HG03039 (cell line): ENCODE measurements at regions not wholly inside any gene's neighbourhood (a gene's known extent, or its start where the extent isn't known, plus 50 kb on each side); places are given as distances from the start of the nearest gene placed in this dataset.
"Not testable (repeated sequence)": the region's sequence is repeated elsewhere in the genome, so short reads cannot be mapped to it uniquely, and the experiment has no call there.

Source experiments
- ATAC-seq: cut with Tn5 transposase; IDR thresholded peaks from one replicate; pipeline ENCODE4 v1.9.1; 2021; ENCODE audit warnings: mild to moderate bottlenecking, moderate library complexity; ENCODE audit not compliant: unreplicated experiment

DNA sequence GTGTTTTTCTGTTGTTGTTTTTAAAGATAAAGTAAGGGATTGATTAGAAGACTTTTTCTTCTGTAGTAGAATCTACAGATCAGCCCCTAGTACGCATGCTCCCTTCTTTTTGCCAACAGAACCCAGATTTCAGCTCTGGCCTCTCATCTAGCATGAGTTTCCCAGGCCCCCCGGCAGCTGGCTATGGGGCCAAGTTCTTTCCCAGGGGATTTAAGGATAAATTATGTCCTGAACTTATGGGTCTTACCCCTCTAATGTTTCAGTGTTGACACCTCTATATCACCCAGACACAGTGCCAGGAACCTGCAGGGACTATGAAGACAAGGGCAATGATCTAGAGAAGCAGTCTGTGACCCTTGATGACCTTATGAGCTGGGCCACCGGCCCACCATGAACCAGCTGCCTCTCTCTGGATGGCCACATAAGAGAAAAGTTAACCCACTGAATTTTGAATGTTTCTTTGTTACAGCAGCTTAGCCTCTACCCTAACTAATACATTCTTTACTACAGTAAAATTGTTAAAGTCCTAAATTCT, 150.5 kb downstream of the UNC5CL start:
- ATAC-seq = no peak

DNA sequence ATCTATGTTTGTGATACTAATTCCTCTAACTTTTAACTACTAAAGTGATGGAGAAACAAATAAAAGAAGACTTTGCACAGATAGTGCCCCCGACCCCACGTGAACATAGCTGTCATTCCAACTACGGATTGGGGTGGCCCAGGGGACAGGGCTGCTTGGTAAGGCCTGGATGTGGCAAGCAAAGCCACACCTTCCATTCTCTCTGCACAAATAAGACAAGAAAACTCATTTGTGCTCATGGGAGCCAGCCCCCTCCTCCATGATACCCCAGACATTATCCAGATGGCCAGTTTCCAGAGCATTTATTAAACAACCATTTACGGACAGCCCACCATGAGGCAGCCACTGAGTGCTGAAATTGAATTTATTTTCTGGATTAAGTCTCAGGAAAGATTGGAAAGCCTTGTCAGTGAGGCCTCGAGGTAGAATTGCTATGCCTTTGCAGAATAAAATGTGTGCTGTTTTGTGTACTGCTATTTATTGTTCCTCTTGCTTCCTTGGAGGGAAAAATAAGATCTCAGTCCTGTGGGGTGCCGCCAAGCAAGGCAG, 151.2 kb downstream of the UNC5CL start:
- ATAC-seq = no peak

DNA sequence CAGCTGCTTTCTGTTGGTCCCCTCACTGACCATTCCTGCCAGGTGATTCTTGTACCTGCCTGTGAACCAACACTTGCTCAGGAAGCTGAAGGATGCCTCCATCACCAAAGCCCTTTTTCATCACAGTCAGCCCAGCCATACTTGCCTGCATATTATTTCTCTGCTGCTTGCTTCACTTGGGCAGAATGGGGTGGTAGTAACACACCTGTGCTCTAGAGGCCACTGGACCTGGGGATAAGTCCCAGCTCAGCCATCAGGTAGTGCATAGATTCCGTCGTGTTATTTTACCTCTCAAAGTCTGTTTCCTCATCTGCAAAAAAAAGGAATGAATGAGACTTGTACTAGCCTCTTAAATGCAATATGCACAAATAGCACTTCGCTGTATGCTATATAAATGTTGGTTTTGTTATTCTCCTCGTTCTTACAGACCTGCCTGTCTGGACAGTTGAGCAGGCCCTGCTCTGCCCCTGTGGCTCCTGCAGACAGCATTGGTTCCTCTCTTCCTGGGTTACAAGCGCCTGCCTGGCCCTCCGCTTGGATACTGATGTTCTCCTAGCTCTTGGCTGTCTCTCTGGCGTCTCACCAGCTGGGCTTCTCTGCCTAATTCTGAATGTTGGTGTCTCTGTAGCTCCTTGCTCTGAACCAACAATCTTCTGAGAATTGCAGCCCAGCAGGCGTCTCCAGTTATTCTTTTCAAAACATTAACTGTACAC, 151.8 kb downstream of the UNC5CL start:
- no peak for ATAC-seq

DNA sequence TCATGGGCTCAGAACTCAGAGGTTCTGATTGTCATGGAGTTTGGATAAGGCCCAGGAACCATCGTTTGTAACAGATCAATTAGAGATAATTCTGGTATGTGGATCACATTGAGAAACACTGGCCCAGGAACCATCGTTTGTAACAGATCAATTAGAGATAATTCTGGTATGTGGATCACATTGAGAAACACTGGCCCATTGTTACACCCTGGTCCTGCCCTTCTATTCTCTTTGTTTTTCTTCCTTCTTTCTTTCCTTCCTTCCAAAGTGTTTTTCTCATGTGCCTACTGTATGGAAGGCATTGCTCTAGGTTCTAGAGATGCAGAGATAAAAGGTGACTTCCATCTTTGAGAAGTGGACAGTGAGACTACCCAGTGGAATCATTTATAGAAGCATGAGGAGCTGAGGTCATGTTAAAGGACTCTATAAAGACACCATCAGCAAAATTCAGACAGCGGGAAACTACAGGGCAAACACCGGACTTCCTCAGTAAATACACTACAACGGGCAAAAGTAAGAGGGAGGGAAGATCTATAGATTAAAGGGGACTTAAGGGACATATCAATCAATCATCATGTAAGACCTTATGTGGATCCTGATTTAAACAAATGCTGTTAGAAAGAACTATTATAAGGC, 153.8 kb downstream of the UNC5CL start:
- no peak for ATAC-seq

DNA sequence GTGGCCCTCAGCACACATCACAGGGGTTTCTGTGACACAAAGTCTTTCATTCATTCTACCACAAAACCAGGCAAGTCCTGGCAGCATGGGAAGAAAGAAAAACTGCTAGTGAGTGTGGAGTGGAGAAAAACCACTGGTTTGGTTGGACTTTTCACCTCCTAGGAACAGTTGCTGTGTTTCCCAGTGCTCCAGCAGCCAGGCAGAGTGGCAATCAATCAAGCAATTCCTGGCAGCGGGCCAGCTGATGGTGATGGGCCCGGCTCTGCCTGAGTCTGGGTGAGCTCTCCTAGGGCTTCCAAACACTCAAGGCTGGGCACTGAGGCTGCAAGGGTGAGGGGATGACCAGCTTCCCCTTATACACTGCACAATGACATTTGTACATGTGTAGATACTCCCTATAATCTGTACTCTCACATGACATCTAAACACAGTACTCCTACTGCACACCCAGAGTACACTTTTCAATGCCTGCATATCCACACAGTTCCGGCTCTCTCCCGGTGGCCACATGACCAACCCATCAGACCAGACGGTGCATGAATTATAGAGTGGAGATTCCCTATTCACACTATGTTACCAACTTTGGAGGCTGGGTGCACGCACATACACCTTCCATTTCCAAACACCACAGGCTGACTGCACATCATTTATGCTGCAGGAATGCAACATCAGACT, 156.6 kb downstream of the UNC5CL start:
- ATAC-seq = no peak

DNA sequence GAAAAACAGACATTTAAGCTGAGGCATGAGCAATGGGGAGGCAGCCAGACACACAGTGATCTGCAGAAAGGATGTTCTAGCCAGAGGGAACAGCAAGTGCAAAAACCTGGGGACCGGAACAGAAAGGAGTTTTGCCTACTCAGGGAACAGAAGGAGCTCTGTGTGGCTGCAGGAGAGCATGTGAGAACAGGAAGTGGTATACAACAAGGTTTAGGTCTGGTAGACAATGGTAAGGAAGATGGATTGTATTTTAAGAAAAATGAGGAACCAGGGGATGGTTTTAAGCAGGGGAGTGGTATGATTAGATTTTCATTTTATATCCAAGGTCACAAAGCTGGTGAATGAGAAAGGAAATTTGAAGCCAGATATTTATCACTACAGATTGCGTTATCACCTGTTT, 157.5 kb downstream of the UNC5CL start:
- ATAC-seq = no peak

DNA sequence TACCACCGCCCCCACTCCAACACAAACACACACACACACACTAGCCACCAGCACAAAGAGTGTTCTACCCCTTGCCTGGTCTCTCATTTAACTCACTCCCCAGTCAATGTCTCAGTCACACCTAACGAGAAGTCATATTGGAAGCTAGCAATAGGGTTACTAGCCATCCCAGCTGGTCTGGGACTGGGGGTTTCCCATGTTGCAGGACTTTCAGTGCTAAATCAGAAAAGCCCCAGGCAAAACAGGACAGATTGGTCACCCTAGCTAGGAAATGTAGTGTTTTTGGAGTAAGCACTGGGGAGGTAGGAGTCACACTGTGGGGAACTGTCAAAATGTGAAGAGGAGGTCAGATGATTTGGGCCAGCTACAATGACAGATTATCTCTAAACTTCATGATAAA, 158.1 kb downstream of the UNC5CL start:
- no peak for ATAC-seq

DNA sequence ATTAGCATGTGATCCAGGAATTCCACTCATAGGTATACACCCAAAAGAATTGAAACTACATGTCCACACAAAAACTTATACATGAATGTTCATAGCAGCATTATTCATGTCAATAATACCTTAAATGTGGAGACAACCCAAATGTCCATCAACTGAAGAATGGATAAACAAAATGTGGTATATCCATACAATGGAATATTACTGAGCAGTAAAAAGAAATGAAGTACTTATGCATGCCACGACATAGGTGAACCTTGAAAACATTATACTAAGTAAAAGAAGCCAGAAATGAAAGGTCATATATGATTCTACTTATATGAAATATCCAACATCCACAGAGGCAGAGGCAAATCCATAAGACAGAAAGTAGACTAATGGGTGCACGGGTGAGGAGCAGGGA, 159.9 kb downstream of the UNC5CL start:
- ATAC-seq = no peak

DNA sequence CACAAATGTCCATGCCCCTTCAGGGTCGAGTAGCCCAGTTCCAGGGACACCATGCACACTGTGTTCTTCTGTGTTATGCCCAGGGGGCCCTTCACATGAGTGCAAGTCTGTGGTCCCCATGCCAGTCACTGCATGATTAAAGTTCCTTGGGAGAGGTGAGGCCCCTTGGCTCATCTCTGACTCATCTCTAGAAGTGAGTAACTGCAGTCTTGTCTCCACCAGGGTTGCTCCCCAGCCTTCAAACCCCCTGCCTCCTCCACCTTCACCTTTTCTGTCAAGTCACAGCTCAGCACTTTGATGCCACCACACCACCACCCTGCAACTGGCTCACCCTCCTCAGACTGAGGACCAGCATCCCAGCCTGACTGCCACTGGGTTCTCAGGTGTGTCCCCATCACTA, 161.7 kb downstream of the UNC5CL start:
- no peak for ATAC-seq

DNA sequence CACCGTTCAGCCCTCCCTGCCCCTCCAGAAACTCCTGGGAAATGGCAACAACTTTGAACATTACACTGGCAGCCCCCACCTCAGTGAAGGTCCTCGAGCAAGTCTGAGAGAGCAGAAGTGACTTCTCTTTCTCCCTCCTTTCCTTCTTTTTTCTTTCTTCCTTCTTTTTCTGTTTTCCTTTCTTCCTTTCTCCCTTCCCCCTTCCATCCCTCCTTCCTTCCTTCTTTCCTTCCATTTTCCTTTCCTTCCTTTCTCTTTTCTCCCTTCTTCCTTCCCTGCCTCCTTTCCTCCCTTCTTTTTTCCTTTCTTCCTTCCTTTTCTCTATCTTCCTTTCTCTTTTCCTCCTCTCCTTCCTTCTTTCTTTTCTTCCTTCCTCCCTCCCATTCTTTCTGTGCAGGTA, 162.7 kb downstream of the UNC5CL start:
- no peak for ATAC-seq

DNA sequence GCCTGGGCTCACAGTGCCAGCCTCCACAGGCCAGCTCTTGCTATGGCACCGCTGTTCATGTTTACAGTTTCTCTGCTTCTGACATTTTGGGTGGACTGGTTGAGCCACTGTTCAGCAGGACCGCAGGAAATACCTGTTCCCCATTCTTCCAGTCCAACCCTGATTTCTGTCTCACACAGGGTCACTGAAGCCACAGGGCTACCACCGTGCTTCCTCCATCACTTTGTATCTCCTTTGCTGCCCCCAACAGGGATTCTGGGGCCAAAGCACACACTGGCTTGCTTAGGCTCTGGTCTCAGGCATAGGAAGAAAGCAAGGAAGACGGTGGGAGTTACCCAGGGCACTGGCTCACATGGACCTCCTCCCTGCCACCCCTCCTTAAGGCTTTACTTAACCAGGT, 164.5 kb downstream of the UNC5CL start:
- ATAC-seq = no peak

DNA sequence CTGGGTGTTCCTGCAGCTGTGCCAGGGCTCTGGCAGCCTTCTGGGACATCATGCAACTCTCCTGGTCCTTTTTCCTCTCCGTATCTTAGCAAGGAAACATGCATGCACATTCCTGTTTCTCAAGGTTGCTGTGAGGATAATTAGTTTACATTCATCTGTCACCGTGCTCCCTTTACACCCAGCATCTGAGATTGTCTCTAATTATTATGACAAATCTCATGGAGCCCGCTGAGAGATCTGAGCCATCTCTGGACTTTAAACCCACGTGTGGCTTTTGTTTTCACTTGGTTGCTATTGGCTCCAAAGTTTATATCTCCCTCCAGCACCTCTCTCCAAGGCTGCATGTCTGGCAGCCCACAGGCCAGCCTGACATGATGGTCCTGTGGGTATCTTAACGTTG, 167.6 kb downstream of the UNC5CL start:
- no peak for ATAC-seq

DNA sequence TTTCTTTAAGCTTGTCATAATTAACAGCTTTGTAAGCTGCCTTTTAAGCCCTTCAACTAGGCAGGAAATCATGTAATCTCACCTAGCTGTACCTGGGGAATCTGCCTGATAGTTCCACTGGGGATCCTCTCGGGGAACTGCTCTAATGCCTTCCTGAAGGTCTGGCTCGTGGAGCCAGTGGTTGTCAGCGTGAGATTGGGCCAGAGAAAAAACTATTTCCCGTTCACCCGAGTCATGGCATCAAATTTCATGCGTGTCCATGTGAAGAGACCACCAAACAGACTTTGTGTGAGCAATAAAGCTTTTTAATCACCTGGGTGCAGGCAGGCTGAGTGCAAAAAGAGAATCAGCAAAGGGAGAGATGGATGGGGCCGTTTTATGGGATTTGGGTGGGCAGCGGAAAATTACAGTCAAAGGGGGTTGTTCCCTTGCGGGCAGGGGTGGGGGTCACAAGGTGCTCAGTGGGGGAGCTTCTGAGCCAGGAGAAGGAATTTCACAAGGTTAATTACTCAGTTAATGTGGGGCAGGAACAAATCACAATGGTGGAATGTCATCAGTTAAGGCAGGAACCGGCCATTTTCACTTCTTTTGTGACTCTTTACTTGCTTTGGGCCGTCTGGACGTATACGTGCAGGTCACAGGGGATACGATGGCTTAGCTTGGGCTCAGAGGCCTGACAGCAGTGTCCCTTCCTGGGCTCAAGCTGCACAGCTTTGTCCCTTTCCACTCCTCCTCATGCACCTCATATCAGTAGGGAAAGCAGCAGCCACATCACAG, 170.7 kb downstream of the UNC5CL start:
- ATAC-seq = not testable (repeated sequence)

DNA sequence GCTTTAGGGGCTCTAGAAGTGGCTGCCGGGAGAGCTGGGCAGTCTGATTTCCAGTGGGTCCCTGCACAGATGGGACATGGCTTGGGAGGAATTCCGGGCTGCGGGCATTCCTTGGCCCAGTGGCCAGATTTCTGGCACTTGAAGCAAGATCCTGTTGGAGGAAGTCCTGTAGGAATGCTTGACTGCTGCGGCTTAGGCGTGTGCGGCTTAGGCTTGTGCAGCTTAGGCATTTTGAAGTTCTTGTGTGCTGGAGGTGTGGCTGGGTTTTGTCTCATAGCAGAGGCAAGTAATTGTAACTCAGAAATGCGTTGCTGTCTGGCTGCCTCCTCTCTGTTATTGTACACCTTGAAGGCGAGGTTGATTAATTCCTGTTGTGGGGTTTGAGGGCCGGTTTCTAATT, 171.5 kb downstream of the UNC5CL start:
- not testable (repeated sequence) for ATAC-seq

DNA sequence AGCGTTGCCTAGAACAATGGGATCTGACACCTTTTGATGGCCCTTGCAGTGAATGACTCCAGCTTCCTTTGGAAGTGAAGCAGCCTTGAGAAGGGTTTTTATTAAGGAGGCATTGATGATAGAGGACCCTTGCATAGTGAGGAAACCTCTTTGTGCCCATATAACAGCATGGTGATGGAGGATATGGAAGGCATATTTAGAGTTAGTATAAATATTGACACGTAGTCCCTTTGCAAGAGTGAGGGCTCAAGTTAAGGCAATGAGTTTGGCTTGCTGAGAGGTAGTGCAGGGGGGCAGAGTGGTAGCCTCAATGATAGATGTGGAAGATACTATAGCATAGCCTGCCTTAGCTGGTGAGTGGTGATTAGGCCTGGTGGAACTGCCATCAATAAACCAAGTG, 173.8 kb downstream of the UNC5CL start:
- not testable (repeated sequence) for ATAC-seq

DNA sequence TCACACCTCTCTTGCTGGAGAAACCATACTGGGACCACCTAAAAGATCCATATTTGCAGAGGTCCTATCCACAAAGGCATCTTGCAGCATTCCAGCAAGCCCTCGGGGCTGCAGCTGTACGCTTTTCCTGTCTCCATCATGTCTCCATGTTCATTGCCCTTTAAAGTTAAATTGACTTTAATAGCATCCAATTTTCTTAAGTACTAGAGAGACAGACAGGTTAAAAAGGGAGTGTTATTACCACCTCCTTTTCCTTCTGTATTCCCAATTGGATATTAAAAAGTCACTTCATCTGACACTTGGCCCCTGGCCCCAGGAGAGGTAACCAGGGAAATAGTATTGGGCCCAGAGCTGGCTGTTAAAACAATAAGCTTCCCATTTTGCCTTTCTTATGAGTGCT, 178.6 kb downstream of the UNC5CL start:
- no peak for ATAC-seq

DNA sequence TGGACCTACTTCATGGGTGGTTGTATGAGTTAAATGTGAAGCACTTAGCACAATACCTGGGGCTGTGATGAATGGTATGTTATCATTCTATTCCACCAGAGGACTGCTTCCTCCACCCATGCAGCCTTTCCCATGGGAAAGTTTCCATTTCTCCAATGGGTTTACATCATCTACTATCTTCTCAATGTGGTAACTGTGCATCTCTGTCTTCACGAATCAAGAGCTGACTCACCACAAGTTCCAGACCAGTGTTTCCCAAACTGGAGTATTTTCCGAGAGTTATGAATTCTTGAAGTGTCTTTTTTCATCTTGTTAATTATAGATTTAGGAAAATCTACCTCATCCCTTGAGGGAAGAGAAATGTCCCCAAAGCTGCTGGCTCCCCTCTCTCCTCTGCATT, 182.8 kb downstream of the UNC5CL start:
- ATAC-seq = no peak

DNA sequence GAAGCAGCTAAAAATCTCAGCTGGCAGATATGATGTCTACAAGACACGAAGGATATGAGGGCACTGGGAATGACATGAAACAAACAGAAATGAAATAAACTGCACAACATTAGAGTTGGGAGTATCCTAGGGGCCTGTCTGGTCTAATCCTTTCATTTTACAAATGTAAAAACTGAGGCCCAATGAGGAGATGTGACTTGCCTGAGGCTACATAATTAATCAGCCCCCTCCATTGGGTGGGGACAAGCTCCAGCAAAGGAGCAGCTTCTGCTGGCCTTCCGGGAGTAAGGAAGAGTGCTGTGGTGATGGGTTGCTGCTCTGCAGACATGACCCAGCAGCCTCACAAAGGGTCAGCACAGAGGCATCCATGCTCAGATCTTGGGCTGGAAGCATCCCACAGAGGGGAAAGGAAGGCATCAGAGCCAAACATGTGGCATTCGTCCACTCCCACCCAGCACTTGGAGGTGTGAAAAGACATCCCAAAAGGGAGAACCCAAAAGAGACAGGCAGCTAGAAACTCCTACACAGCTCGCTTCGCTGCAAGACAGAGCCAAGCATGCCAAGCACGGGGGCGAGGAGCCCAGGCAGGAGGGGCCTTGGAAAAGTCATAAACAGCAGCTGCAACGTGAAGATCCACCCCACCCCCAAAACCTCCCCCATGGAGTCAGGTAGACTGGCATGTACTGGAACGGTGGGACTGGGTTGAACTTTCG, 183.7 kb downstream of the UNC5CL start:
- ATAC-seq = no peak

DNA sequence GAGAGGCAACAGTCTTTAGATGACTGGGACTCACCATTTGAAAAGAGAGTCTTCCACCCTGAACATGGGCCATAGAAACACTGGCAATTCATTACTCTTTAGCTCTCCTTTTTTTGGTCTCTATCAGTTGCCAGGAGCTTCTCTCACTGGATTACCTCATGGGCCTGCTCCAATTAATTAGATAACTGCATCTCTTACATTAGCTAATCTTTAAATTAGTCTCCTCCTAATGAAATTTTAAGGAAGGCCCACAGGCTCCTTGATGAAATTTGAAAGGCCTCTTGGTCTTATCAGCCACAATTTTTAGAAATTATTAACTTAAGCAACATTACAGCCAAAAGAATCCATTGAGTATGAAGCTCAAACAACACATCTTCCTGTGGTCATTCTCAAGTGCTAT, 184.4 kb downstream of the UNC5CL start:
- ATAC-seq = no peak

DNA sequence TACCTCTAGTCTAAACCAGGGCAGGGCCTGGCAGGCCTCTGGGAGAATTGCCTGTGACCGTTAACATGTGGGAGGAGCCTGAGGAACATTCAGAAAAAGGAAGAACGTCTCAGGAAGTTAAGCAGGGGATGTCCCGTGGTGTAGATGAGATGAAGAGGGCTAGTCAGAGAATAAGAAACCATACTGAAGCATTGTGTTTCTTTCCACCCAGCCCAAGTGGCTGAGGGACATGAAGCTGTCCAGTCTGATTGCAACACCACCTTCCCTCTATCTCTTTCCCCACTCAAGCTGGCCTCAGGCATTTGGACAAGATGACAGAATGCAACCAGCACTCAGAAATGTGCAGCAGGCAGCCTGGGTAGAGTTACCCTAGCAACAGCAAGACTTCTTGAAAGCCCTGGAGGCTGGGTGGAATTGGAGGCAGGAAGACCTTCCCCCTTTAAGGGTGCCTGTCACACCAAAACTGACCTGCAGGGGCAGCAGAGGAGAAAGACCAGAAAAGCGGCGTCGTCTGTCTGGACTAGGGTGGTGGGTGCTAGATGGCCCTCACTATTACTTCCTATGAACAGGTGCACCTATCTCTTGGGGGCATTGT, 186.1 kb downstream of the UNC5CL start:
- ATAC-seq = no peak
